OCI-M1 (cell line): ENCODE measurements at regions not wholly inside any gene's neighbourhood (a gene's known extent, or its start where the extent isn't known, plus 50 kb on each side); places are given as distances from the start of the nearest gene placed in this dataset.
A peak's percentile ranks its signal among the peaks of the same experiment; 100 is the strongest.
"Not testable (repeated sequence)": the region's sequence is repeated elsewhere in the genome, so short reads cannot be mapped to it uniquely, and the experiment has no call there.

Source experiments
- DNase-seq: peaks from one replicate; lab custom pipeline; 2025; lab: John Stamatoyannopoulos, UW

- DNase-seq: no peak
Measured at GRCh38 chr7:82562716-82563404, 119.3 kb upstream of the CACNA2D1 start.

- peak; percentile 47 for DNase-seq
Measured at GRCh38 chr7:82559193-82559805, 115.7 kb upstream of the CACNA2D1 start.

- DNase-seq: no peak
Measured at GRCh38 chr7:82549616-82550285, 106.2 kb upstream of the CACNA2D1 start.

GRCh38 chr7:82548141-82548688, 104.6 kb upstream of the CACNA2D1 start:
- no peak for DNase-seq

- no peak for DNase-seq
Measured at GRCh38 chr7:82542665-82543064, 99.1 kb upstream of the CACNA2D1 start.

GRCh38 chr7:82539969-82540368, 96.4 kb upstream of the CACNA2D1 start:
- no peak for DNase-seq

- peak; percentile 43 for DNase-seq
Measured at GRCh38 chr7:82534684-82535083, 91.1 kb upstream of the CACNA2D1 start.

GRCh38 chr7:82530361-82530760, 86.8 kb upstream of the CACNA2D1 start:
- DNase-seq: peak; percentile 80

GRCh38 chr7:82528577-82529310, 85.2 kb upstream of the CACNA2D1 start:
- no peak for DNase-seq

GRCh38 chr7:82527851-82528250, 84.3 kb upstream of the CACNA2D1 start:
- DNase-seq: no peak

GRCh38 chr7:82521906-82522445, 78.4 kb upstream of the CACNA2D1 start:
- DNase-seq: no peak

GRCh38 chr7:82517050-82517449, 73.5 kb upstream of the CACNA2D1 start:
- DNase-seq: no peak

GRCh38 chr7:82511542-82511941, 68.0 kb upstream of the CACNA2D1 start:
- DNase-seq: no peak

GRCh38 chr7:82507976-82508677, 64.5 kb upstream of the CACNA2D1 start:
- no peak for DNase-seq

GRCh38 chr7:82507365-82507975, 63.9 kb upstream of the CACNA2D1 start:
- no peak for DNase-seq

- DNase-seq: no peak
Measured at GRCh38 chr7:82506702-82507101, 63.1 kb upstream of the CACNA2D1 start.

GRCh38 chr7:82506208-82506607, 62.6 kb upstream of the CACNA2D1 start:
- no peak for DNase-seq

- no peak for DNase-seq
Measured at GRCh38 chr7:82501346-82501745, 57.8 kb upstream of the CACNA2D1 start.

- DNase-seq: not testable (repeated sequence)
Measured at GRCh38 chr7:82499546-82499945, 56.0 kb upstream of the CACNA2D1 start.

- no peak for DNase-seq
Measured at GRCh38 chr7:82494420-82494819, 50.8 kb upstream of the CACNA2D1 start.
